T-helper 22 cell (primary cell): ENCODE measurements at regions not wholly inside any gene's neighbourhood (a gene's known extent, or its start where the extent isn't known, plus 50 kb on each side); places are given as distances from the start of the nearest gene placed in this dataset.
A peak's percentile ranks its signal among the peaks of the same experiment; 100 is the strongest.

Source experiments
- DNase-seq: peaks from one replicate; pipeline ENCODE4 v3.0.0-alpha.2; 2020; ENCODE audit warnings: low read depth

DNA sequence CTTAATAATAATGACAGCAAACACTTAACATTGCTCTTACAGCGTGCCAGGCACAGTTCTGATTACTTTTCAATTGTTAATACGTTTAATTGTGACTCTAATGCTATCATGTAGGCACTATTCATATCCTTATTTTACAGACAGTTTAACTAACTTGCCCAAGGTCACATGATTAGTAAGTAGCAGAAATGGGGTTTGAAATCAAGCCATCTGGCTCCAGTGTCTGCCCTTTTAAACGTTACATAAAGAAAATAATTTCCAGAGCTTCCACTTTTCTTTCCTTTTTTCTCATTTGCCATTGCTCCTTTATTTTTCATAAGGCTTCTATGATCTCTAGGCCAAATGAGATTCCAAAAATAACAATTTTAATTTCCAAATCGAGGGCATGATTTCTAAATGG, 50.6 kb upstream of the IKZF2 start:
- DNase-seq, result no peak

DNA sequence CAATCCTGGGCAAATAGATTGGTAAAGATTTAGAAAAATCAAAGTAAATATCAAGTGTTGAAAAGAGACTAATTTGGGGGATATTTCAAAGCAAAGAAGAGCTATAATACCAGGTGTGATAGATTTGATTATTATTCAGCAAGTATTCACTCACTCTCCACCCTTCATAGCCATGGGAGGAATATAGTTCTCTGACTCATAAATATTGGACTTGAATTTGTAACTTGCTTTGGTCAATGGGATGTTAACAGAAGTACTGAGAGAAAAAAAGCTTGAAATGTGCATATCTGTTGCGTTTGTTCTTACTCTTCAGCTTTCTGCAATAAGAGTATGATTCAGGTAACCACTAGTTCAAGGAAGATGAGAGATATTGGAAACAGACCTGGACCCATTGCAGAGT, 54.5 kb upstream of the IKZF2 start:
- DNase-seq, result no peak

- no peak for DNase-seq
Measured at GRCh38 chr2:213213186-213213585, 61.8 kb upstream of the IKZF2 start.

- no peak for DNase-seq
Measured at GRCh38 chr2:213214209-213214608, 62.8 kb upstream of the IKZF2 start.

DNA sequence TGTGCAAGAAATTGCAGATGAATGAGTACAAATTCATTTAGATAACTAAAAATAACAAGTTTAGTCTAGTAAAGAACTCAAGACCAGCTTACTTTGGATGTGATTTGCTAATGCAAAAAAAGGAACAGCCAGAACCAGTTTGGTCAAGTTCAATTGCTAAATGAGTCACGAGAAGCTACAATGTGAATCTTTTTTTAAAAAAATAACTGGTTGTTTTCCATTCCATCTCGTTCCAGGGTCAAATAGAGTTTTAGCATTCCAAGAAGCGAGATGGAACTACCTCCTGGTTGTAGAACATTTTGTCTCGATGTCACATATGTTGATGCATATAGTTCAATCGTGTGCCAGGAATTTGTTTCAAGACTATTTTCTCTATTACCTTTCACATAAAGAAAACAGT, 65.0 kb upstream of the IKZF2 start:
- DNase-seq, result no peak

DNA sequence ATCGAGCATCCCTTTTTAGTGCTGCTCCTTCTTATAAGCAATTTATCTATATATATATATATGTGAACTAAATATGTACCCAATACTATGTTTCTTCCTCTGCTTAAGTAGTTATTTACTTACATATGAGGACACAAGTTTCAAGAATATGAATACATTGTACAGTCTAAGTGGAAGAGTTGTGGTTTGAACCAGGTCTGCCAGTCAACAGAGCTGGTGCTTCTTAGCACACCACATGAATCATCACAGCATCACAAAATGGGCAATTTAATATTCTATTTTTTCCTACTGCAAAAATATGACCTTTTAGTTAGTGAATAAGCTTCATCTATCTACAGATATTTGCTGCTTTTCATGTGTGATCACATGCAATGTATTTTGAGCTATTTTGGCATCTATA, 64.4 kb upstream of the SPAG16 start:
- DNase-seq, result no peak

DNA sequence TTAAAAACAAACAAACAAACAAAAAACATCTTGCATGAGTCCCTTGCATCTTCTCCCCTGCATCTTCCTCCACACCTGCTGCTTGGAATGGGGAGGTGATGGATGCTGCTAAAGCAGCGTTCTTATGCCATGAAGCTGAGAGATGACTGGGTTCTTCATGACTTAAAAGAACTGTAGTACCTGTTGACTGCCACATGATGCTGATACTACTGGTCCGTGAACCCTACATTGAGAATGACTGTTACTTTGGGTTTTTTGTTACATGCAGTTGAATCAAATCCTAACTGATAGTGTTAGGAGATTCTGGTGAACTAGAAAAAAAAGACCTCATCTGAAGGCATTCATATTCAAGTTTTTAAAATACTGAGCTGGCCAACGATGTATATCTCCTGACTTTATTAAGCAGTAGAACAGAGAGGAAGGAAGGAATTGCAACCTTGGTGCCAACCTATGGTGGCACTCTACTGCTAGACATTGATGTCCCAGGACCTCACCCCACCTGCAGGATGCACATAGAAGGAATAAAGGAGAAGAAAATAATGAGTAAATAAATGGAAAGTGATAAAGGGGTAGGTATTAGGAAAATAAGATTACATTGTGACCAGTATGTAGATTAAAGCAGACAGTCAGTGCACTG, 63.2 kb upstream of the SPAG16 start:
- DNase-seq, result no peak

DNA sequence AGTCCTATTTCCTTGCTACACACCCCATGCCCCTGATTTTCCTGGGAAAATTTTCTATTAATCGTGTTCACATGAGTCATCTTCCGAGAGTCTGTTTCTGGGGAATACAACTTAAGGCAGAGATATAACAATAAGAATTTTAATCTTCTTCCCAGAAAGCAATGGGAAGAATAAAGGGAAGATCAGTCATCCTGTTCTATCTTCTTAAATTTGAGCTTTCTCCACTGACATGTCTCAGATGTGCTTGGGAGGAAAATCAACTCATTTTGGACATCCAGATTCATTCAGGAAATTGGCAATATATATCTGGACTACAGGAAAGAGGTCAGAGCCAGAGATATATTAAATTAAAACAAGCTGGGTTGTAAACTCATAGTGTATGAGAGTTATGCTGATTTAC, 62.3 kb upstream of the SPAG16 start:
- DNase-seq, result no peak

- DNase-seq, result no peak
Measured at GRCh38 chr2:213224366-213224765, 59.9 kb upstream of the SPAG16 start.

GRCh38 chr2:213225866-213226265, 58.4 kb upstream of the SPAG16 start:
- DNase-seq, result no peak

GRCh38 chr2:213227458-213227857, 56.8 kb upstream of the SPAG16 start:
- DNase-seq, result no peak

- DNase-seq, result no peak
Measured at GRCh38 chr2:213228638-213229037, 55.6 kb upstream of the SPAG16 start.

GRCh38 chr2:213229814-213230213, 54.5 kb upstream of the SPAG16 start:
- DNase-seq, result no peak

DNA sequence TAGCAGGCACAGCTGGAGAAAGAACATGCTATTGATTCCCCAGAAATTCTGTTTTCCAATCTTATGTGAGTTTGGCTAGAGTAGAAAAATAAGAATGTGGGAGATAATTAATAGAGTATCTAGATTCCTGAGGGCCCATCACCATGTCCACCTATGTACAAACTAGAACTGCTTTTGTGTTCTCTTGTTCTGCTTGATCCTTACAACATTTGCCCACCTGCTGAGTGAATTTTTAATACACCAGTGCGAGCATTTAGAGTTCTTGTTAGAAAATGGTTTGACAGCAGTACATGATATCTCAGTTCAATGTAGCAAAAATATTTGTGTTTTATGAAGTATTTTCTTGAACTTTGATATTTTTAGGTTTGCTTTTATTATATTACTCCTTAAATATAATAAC, 52.3 kb upstream of the SPAG16 start:
- DNase-seq, result no peak

DNA sequence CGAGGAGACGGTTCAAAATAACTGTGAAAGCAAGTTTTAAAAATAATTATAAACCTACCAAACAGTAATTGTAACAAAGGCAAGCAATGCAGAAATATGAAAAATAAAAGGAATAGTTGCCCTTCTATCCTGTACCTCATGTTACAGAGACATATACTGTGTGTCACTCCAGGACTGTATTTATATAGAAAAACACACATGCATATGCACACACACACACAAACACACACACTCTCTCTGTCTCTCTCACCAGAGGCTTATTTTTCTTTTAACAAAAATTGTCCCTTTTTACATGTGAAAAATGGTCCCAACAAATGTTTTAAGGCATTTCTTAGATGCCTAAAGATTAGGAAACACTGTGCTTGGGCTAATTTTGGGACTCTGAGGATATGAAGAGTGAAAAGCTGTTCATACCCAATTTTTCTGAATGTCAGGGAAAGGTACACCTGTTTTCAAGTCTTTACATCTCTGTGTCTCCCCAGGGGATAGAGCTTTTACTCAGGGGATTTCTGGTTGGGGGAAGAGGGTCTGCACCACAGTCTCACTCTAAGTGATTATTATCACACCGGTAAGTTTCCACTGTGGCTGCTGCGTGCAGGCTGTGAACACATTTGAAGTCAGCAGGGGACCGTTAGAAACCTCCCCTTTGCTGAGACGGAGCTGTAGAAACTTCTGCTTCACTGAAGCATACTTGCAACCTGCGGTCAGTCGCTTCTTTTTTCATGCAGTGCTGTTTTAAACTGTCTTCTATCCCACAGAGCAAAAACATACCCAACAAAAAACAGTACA, 51.4 kb upstream of the SPAG16 start:
- DNase-seq, result peak; percentile 44

DNA sequence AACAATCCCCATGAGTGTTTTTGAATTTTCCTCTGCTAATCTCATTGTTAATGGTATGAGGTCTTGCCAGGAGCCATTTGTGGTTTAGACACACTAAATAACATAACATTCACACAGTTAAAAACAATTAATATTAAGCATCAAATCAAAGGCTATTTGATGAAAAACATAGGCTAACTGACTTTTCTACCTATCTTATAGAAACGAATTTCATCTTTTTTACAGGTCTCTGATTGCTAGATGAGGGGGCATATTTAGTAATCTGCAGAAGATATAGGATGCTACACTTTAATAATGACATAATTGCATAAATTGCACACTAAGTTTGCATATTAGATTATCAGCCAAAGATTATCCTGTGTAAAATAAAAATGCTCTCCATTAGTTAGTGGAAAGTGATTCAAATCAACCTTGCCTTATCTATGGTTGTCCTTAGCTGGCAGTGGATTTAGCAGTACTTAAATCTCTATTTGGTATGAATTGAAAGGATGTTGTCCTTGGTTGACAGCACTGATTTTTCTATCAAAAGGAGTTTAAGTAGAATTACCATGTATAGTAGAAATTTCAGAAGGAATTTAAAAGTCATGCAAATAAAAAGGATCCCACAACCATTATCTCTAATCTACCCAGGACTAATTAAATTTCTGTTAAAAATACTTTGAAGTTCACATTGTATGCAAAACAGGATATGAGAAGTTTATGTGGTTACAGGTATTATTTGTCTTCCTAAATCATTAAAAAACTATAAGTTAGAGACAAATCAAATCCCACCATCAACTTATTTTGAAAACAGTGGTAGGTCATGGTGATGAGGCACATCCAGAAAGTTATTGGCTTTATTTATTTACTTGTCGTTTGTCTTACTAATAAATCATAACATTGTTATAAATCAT, 50.6 kb upstream of the SPAG16 start:
- no peak for DNase-seq
